ENCODE measurements at regions not wholly inside any gene's neighbourhood (a gene's known extent, or its start where the extent isn't known, plus 50 kb on each side); places are given as distances from the start of the nearest gene placed in this dataset.

DNA sequence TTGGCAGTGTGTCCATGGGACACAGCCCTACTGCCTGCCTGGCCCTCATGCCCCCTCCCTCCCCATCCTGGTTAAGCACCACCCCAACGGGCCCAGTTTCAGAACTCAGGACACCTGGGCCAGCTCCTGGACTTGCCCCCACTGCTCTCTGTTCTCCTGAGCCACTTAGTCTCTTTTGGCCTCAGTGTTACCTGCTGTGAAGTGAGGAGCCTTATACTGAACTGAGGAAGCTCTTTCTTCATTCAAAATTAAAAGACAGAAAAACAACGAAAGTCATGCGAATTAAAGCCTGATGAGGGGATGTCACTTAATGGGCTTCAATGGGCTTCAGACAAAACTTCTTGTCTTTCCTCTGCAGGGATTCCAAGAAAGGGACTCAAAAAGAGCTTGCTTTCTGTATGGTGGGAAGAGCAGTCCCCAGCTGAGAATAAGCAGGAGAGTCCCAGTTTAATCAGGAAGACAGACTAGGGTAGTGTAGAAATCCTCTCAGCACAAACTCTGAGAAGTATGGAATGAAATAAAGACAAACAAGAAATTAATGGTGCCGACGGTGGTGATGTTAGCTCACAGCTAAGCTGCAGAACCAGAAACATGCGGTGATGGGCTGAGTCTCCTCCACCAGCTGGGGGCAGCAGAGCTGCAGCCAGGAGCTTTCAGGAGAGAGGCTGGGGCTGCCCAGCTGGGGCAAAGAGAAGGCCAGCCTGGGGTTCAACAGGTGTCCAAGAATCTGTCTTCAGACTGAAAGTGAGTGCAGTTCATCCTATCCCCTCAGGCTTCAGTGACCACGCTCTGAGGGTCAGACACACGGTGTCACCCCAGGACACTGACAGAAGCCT is 101.0 kb downstream of the GGTLC2 start:
- TF ChIP-seq, protein P1, sequence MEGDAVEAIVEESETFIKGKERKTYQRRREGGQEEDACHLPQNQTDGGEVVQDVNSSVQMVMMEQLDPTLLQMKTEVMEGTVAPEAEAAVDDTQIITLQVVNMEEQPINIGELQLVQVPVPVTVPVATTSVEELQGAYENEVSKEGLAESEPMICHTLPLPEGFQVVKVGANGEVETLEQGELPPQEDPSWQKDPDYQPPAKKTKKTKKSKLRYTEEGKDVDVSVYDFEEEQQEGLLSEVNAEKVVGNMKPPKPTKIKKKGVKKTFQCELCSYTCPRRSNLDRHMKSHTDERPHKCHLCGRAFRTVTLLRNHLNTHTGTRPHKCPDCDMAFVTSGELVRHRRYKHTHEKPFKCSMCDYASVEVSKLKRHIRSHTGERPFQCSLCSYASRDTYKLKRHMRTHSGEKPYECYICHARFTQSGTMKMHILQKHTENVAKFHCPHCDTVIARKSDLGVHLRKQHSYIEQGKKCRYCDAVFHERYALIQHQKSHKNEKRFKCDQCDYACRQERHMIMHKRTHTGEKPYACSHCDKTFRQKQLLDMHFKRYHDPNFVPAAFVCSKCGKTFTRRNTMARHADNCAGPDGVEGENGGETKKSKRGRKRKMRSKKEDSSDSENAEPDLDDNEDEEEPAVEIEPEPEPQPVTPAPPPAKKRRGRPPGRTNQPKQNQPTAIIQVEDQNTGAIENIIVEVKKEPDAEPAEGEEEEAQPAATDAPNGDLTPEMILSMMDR (IDR thresholded peaks at IDR 0.05): peak; percentile 95
- TF ChIP-seq ZFX (IDR thresholded peaks at IDR 0.05; ENCODE audit: borderline replicate concordance): no peak
